Activated CD8-positive, alpha-beta memory T cell treated with anti-CD3 and anti-CD28 coated beads for 48 hours (primary cell): ENCODE measurements at regions not wholly inside any gene's neighbourhood (a gene's known extent, or its start where the extent isn't known, plus 50 kb on each side); places are given as distances from the start of the nearest gene placed in this dataset.

ENCODE experiments used
- DNase-seq, 3 experiments: peaks; one replicate each; pipeline ENCODE4 v3.0.0-alpha.2; 2020; ENCODE audit warnings: low read depth in 2 of 3, low spot score in 2 of 3

DNA sequence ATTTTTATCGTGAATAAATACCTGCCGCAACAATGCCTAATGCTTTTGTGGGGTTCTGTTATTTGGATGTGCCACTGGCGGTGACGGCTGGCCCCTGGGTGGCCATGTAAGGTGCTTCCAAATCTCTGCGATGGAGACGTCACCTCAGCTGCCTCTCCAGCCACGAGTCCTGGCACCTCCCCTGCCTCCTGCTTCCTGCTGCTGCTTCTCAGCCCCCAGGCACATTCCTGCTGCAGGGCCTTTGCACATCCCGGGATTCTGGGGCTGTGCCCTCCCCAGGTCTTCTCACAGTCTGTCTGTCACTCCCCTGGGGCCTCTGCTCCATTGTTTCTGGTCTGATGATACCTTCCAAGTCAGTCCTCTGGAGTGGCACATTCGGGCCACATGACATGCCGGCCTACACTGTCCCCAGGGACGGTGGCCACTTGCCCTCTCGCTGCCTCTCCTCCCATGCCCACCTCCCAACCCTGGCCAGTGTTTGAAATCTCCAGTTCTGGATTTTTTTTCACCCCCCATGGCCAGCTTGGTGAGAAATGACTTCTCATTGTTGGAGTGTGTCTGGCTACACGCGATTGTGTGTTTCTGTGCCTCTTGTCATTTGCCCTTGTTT lies 151.8 kb downstream of the KIF26A start:
- no peak for DNase-seq

DNA sequence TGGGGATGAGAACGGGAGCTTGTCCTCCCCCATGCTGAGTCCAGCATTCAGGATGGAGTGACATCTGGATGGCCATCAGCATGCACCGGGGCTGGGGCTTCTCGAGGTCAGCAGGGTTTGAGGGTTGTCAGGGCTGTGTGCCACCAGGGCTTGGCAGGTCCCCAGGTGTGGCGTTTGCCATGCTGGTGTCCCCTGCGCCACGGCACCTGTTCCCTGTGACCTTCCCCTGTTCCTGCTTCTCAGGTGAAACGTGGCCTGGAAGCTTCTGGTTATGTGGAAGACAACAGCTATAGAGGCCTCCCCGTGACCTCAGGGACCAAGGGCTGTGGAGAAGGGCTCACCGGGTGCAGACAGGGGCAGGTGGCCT lies 152.4 kb downstream of the KIF26A start:
- no peak for DNase-seq

DNA sequence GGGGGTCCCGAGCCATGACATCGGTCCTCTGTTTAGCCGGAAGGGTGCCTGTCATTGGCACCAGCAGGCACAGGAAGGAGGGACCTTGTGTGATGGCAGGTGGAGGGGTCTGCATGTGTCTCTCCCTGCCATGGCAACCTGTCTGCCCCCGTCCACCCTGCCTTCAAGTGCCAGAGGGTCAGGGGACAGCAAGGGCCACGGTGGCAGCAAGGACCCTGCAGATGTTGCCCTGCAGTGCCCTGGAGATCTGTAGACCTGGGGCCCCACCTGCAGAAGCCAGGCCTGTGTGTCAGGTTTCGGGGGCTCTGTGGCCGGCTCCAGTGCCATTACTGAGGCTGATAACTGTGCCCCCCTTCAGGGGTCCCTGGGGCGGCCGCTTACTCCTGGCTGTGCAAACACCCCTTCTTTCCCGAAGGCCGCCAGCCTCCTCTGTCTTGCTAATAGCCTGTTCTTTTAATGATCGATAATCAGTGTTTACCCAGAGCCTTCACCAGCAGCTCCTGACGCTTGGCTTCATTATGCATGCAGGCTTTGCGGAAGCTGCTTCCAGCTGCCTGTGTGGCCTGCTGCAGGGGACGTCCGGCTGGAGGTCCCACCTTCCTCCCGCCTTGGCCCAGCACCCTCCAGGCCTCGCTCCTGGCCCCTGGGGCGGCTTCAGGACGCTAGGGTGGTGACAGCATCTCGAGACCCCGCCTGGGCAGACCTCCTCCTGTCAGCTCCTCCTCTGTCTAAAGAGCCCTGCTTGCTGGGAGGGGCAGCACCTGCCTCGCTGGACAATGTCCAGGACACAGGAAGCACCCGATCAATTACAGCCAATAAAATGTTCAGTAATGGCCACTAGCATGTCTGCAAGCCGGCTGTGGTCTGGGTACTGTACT lies 153.0 kb downstream of the KIF26A start:
- no peak for DNase-seq

GRCh38 chr14:104292084-104292970 lies 153.9 kb downstream of the KIF26A start:
- DNase-seq: no peak

- DNase-seq: no peak
Observed at GRCh38 chr14:104293231-104293841, 154.9 kb downstream of the KIF26A start.

DNA sequence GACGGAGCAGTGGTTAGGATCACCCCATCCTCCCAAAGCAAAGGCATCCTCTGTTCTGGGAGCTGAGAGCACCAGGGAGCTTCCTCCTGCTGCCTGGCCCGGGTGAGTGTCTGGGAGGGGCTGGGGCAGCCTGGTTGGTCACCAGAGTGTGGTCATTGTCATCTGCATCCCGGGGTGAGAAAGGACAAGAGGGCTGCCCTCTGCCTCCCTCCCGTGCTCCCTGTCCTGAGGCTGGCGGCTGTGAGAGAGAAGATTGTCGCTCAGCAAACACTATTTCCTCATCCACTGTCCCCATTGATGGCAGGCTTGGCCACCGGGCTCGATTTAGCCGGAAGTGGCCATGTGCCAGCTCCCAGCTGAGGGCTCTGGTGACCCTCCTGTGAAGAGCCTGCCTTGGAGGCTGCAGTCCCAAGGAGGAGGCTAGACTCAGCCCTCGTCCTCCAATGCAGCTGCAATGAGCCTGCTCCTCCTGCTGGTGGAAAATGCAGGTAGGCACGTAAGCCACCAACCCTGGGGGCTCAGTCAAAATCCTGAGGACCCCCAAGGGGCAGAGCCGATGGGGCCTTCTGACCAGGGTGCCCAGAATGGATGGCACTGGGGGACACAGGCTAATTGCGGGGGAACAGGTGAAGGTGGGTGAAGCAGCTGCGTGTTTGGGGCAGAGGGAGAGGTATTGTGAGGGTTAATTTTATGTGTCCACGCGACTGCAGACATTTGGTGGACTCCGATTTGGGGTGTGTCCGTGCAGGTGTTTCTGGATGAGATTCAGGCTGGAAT lies 155.7 kb downstream of the KIF26A start:
- no peak for DNase-seq

- DNase-seq: no peak
Observed at GRCh38 chr14:104294628-104294982, 156.2 kb downstream of the KIF26A start.

- no peak for DNase-seq
Observed at GRCh38 chr14:104294983-104295680, 156.7 kb downstream of the KIF26A start.

DNA sequence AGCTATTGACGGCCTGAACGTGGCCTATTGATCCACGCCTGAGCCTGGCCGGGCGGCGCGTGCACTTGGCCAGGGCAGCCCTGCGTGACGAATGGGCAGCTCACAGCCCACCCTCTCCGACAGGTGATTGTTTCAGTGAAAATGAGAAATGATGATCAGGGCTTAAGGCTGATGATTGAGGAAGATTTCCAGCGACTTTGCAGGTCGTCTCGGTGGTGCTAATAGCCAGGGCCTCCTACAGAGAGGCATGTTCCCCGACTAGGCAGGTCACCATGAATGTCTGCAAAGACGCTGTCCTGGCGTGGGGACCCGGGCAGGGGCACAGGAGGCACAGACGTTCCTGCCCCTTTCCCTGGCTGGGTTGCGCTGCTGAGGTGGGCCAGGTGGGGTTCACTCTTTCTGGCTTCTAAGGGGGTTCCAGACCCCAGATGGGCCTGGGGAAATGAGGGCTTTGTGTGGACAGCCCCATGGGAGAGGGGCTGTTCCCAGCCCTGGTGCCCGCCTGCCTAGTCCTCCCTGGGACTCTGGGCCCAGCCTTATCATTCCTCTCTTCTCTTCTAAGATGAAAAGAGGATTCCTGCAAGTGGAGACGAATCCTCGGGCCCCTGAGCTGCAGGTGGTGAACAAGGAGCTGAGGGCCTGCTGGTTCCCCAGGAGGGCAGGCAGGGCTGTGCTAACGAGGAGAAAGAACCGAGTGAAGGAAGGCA lies 157.4 kb downstream of the KIF26A start:
- DNase-seq: no peak

DNA sequence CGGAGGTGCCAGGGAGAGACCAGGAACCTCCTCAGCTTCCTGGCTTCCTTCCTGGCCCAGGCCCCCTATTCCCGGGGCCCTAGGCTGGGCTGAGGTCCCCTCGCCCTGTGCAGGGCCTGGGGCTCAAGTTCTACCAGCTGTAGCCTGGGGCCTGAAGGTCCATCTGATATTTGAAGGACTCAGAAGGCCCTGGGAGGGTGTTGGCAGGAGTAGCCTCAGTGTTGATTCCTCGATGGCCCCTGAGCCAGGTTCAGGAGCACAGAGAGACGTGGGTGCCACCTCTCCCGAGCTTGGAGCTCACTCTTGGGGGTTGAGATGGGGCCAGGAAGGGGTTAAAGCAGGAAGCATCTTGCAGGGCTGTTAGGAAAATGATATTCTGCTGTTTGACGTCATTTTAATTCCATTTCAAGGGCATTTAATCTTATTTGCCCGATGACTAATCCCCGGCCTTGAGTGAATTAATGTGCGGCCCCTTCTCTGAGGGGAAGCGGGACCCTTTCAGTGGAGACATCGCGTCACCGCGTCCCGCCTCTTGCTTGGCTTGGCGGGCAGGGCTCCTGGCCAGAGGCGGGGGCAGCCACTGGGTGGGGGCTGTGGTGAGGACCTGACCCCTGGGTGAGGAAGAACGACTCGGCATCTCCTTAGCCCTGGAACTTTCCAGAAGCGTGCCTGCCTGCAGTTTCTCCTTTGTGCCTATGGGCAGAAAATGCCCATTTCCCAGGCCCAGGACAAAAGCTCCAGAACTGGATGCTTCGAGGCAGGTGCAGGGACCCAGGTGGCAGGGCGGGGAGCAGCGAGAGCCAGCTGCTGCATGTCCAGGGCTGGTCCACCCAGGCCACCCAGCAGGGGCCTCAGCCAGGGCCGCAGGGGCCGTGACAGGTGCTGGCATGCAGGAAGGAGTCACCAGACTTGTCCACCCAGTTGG lies 158.3 kb downstream of the KIF26A start:
- DNase-seq: no peak

DNA sequence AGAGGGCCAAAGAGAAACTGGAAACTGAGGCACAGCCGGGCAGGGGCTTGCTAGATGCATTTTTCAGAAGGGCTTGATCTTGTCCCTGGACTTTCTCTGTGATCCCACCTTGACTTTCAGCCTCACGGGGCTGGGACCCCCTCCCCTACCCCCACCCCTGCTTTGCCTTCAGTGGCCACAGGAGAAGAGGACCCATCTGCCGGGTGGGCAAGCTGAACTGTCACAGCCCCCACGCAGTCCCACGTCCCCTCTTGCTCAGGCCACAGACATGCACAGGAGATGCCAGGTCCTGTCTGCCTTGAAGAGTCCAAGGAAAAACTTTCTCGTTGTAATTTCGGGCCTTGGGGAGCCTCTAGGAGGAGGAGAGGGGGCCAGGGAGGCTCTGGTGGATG lies 158.9 kb downstream of the KIF26A start:
- DNase-seq: no peak

DNA sequence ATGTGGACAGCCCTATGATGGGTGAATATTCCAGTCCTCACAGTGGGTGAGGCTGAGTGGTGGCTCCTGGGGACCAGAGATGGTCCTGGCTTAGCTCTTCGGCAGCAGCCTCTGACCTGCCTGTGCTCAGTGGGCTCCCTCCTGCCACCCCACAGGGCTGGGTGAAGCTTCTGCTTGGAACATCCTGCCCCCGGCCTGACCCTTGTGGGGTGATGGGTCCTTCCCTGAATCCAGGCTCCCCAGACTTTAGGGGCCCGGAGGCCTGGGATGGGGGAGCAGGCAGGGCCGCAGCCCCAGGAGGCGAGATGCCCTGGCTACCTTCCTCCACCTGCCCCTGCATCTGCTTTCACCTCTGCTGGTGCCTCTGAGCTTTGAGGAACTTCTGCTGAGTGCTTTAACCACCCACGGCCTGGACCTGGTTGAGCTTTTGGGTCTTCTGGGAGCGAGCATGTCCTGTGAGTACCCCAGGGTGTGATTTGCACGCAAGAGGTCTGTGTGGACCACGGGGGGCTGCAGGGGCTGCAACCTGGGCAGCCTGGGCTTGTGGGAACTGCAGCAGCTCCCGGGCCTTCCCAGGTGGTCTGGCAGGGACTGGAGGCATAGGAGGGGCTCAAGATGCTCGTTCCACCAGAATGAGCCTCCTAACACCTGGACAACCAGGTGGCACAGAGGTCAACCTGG lies 159.5 kb downstream of the KIF26A start:
- DNase-seq: no peak

DNA sequence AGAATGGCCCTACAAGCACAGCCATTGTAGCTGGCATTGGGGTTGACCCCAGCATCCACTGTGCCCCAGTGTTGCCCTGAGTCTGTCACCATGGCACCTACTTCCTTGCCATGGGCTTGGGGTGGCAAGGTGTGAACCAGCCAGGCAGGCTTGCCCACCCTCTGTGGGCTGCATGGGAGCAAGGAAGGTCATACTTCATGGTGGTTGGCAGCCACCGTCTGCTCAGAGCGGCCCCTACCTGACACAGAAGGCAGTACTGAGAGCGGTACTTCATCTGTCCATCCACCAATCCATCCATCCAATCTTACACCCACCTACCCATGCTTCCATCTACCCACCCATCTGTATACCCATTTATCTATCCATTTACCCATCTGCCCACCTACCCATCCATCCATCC lies 160.1 kb downstream of the KIF26A start:
- no peak for DNase-seq

- DNase-seq: no peak
Observed at GRCh38 chr14:104299993-104300761, 161.8 kb downstream of the KIF26A start.

- no peak for DNase-seq
Observed at GRCh38 chr14:104301731-104302460, 163.5 kb downstream of the KIF26A start.

DNA sequence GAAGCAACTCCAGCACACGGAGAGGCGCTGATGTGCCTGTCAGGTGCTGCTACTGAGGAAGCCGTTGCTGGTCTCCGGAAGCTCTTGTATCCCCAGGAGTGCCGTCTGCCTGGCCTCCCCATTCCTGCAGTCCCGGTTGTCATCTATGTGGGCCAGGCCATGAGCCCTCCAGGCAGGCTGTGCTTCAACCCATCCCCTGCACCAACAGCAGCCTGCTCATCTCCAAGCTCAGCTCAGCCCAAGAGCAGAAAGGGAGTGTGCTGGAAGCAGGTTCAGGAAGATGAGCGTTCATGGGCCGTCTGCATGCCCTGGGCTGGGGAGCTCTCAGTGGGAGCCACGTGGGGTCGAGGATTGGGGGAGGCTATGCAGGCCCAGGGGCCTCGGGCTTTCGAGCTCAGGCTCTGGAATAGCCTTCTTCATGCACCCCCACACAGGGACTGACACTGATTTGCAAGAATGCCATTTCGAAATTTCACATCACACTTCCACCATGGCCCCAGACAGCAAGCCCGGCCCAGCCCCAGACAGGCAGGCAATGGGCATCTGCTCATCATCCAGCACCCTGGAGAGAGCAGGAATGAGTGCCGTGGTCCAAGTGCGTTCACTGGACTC lies 164.5 kb downstream of the KIF26A start:
- DNase-seq: no peak
